ENCODE measurements at regions not wholly inside any gene's neighbourhood (a gene's known extent, or its start where the extent isn't known, plus 50 kb on each side); places are given as distances from the start of the nearest gene placed in this dataset.
"Not testable (repeated sequence)": the region's sequence is repeated elsewhere in the genome, so short reads cannot be mapped to it uniquely, and the experiment has no call there.

- DNase-seq (ENCODE audit: low read depth in 2 of 2), result no peak
Measured at GRCh38 chr12:94862421-94862820, 141.1 kb downstream of the NDUFA12 start.

DNA sequence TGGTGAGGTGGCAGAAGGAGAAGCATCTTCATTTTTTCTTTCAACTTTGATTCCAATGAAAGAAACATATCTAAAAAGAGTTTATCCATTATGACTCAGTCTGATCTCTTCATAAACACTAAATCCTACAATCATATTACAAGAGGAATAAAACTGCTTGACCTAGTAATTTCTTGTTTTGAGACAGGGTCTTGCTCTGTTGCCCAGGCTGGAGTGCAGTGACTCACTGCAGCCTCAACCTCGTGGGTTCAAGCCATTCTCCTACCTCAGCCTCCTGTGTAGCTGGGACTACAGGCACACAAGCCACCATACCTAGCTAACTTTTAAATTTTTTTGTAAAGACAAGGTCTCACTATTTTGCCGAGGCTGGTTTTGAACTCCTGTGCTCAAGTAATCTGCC is 147.2 kb downstream of the NDUFA12 start:
- DNase-seq (ENCODE audit: low read depth in 2 of 2), result no peak

- no peak for DNase-seq (ENCODE audit: low read depth in 2 of 2)
Measured at GRCh38 chr12:94855853-94856252, 147.6 kb downstream of the NDUFA12 start.

GRCh38 chr12:94851396-94852028 is 152.0 kb downstream of the NDUFA12 start:
- no peak for DNase-seq (ENCODE audit: low read depth in 2 of 2)

- DNase-seq (ENCODE audit: low read depth in 2 of 2), result no peak
Measured at GRCh38 chr12:94849411-94849976, 154.0 kb downstream of the NDUFA12 start.

DNA sequence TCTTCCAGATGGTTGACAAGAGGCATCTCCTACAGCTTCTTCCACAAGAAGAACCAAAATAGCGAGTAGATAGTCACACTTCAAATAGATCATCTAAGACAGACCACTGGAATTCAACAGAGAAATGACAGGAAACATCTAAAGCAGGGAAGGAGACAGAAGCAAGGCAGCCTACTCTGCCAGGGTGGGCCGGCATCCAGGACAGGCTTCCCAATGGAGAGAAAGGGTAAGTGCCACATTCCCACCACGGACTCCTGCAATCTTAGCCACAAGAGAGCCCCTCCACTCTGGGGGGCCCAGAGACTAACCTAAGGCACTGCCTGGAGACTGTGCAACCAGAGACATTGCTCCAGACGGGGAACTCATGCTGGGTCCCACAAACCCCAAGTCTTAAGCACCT is 154.5 kb downstream of the NDUFA12 start:
- no peak for DNase-seq (ENCODE audit: low read depth in 2 of 2)

- DNase-seq (ENCODE audit: low read depth in 2 of 2), result no peak
Measured at GRCh38 chr12:94845110-94845509, 158.4 kb downstream of the NDUFA12 start.

GRCh38 chr12:94844452-94844851 is 159.0 kb downstream of the NDUFA12 start:
- no peak for DNase-seq (ENCODE audit: low read depth in 2 of 2)

- DNase-seq (ENCODE audit: low read depth in 2 of 2), result no peak
Measured at GRCh38 chr12:94841904-94842610, 161.4 kb downstream of the NDUFA12 start.

DNA sequence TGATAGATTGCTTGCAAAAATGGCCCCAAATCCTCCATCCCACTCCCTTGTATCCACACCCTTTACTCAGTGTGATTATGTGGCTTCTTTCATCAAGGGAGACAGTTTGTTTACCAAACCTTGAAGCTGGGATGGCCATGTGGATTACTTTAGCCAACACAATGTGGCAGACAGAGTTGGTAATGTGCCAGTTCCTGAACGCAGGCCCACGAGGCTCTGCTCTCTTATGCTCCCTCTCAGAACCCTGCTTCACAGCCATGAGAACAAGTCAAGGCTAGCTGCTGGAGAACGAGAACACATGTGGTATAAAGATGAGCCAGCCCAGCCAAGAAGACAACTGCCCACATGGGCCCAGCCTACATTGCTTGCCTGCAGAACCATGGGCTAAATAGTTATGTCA is 162.3 kb downstream of the NDUFA12 start:
- DNase-seq (ENCODE audit: low read depth in 2 of 2), result no peak

GRCh38 chr12:94839347-94839746 is 164.2 kb downstream of the NDUFA12 start:
- no peak for DNase-seq (ENCODE audit: low read depth in 2 of 2)

DNA sequence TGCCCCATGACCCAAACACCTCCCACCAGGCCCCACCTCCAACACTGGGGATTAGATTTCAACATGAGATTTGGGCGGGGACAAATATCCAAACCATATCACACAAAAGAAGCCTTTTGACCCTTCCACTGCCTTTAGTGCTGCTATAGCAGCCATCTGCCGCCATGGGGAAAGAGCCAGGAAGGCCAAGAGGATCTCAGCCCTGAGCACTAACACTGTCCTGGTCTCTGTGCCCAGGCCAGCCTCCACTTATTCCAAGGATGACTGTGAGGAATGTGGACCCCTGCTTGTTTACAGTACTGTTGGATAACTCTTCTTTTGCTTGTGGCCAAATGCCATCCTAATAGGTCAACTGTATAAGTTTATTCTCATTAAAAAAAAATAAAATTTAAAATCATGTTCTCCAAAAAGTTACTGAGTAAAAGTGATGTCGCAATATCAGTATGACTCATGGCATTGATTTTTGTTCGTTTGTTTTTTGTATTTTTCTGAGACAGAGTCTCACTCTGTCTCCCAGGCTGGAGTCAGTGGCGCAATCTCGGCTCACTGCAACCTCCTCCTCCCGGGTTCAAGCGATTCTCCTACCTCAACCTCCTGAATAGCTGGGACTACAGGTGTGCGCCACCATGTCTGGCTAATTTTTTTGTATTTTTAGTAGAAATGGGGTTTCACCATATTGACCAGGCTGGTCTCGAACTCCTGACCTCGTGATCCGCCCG is 166.4 kb downstream of the NDUFA12 start:
- not testable (repeated sequence) for DNase-seq (ENCODE audit: low read depth in 2 of 2)

DNA sequence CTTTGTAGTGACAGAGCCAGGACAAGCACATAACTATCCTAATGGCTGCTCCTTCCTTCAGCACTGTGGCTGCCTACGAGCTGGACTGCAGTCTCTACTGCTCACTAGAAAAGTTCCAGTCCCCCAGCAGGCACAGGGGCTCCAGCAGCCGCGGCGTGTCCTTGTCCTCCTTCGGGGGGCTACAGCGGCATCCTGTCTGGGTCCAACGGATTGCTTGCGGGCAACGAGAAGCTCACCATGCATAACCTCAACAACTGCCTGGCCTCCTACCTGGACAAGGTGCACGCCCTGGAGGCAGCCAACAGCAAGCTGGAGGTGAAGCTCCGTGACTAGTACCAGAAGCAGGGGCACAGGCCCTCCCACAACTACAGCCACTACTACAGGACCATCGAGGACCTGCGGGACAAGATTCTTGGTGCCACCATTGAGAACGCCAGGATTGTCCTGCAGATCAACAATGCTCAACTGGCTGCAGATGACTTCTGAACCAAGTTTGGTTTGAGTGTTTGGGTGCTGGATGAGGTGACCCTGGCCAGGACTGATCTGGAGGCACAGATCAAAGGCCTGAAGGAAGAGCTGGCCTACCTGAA is 169.4 kb downstream of the NDUFA12 start:
- no peak for DNase-seq (ENCODE audit: low read depth in 2 of 2)

- DNase-seq (ENCODE audit: low read depth in 2 of 2), result no peak
Measured at GRCh38 chr12:94832780-94833681, 170.5 kb downstream of the NDUFA12 start.

- DNase-seq (ENCODE audit: low read depth in 2 of 2), result no peak
Measured at GRCh38 chr12:94832105-94832504, 171.4 kb downstream of the NDUFA12 start.

DNA sequence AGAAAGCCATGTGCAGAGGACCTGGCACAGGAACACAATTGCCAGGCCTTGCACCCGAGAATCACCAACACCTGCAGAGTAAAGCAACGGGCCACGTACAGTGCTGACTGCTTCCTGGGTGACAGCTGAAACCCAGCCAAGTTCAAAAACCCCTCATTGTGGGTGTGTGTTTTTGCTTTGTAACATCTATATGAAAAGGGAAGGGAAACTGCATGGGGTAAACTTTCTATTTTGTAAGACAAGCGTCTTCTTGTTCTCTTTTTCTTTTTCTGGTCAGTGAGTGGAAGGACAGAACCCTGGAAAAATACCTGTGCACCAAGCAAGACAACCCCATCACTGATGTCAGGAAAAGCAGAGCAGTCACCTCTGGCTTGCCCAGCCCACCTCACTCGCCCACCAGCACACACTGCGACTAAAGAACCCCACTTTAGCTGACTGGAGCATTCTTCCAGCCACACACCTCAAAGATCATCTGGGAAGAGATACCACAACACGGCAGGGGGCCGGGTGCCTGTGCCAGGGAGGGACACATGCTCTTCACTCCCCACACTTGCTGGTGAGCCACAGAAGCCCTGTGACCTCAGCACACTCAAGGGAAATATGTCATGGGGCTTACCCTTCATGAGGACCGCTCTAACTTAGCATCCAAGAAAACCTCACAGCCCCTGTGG is 172.3 kb downstream of the NDUFA12 start:
- DNase-seq (ENCODE audit: low read depth in 2 of 2), result peak in 1 of 2 donors; percentile 12

DNA sequence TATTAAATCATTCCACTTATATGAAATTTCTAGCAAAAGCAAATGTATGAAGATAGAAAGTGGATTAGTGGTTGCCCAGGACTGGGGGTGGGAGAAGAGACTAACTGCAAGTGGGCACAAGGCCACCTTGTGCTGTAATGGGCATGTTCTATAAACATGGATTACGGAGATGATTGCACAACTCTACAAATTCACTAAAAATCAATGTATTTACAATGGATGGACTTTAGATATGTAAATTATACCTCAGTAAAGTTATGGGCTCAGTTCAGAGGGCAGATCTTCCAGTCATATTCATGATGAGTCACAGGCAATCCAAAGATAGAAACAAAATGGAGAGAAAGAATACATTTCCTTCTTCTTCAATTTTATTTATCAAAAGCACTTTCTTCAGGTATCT is 173.9 kb downstream of the NDUFA12 start:
- no peak for DNase-seq (ENCODE audit: low read depth in 2 of 2)

GRCh38 chr12:94819011-94819410 is 168.7 kb upstream of the TMCC3 start:
- DNase-seq (ENCODE audit: low read depth in 2 of 2), result no peak

DNA sequence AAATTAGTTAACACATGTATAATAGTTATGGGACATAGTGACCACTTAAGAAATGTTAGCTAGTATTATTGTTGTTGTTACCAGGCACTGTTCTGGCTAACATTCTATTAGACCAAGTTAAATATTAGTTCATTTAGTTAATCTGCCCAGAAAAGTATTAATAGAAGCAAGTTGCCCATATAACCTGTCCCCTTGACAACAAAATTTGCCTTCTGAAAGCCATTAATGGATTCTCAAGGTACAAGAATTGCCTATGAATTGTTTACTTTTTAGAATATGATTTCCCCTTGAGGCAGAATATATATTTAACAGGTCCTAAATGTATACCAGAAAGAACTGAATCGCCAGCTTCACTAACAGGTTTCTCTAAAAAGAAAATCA is 167.3 kb upstream of the TMCC3 start:
- DNase-seq (ENCODE audit: low read depth in 2 of 2), result no peak

DNA sequence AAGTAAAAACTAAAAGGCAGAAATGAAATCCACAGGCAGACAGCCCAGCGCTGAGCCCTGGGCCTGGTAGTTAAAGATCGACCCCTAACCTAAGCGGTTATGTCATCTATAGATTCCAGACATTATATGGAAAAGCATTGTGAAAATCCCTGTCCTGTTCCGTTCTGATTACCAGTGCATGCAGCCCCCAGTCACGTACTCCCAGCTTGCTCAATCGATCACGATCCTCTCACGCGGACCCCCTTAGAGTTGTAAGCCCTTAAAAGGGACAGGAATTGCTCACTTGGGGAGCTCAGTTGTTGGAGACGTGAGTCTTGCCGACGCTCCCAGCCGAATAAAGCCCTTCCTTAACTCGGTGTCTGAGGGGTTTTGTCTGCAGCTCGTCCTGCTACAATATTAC is 166.8 kb upstream of the TMCC3 start:
- not testable (repeated sequence) for DNase-seq (ENCODE audit: low read depth in 2 of 2)

DNA sequence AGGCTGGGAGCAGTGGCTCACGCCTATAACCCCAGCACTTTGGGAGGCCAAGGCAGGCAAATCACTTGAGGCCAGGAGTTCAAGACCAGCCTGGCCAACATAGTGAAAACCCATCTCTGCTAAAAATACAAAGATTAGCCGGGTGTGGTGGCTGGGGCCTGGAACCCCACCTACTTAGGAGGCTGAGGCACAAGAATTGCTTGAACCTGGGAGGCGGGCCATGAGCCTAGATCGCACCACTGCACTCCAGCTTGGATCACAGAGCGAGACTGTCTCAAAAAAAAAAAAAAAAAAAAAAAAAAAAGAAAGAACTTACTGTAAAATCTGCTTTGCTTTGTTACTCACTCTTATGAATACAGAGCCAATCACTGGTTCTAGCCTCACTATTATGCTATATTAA is 166.4 kb upstream of the TMCC3 start:
- not testable (repeated sequence) for DNase-seq (ENCODE audit: low read depth in 2 of 2)
